Mucosa of gallbladder (tissue), 1 donor: ENCODE measurements at regions not wholly inside any gene's neighbourhood (a gene's known extent, or its start where the extent isn't known, plus 50 kb on each side); places are given as distances from the start of the nearest gene placed in this dataset.

ENCODE experiments used
- DNase-seq: peaks from one replicate; pipeline ENCODE4 v3.0.0-alpha.2; 2020; ENCODE audit warnings: low spot score
- donor health status: DM: no; HTN: no; CAD: no.

DNA sequence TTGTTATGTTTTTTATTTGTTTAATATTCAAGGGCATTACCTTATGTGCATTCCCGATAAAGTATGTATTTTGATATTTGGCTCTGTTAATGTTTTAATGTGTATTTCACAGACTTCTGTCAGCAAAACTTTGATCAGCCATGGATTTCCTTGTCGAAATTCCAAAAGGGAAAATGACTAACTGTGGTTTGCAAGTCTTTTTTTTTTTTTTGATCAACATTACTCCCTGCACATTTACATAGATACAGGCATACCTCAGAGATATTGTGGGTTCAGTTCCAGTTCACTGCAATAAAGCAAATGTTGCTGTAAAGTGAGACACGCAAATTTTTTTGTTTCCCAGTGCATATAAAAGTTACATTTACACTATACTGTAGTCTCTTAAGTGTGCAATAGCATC, 351.9 kb downstream of the CXCL12 start:
- no peak for DNase-seq

GRCh38 chr10:44032216-44032615, 352.7 kb downstream of the CXCL12 start:
- no peak for DNase-seq

GRCh38 chr10:44030738-44031137, 354.2 kb downstream of the CXCL12 start:
- DNase-seq: no peak

DNA sequence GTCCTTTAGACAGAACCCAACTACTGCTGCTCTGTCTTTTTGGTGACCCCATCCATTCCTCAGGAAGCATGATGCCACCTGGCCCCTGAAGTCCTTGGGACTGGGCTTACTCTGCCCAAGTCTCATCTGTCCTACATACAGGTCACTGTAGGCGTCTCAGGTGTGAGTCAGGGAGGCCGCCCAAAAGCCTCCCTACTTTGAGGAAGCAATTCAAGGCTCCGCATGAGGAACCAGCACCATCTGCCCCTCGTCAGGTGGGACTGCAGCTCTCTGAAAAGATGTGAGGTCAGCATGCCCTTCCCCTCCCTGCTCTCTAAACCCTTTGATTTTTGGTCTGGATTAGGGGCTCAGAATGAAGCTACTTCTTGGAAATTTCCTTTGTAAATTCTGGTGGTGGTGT, 354.8 kb downstream of the CXCL12 start:
- DNase-seq: no peak

DNA sequence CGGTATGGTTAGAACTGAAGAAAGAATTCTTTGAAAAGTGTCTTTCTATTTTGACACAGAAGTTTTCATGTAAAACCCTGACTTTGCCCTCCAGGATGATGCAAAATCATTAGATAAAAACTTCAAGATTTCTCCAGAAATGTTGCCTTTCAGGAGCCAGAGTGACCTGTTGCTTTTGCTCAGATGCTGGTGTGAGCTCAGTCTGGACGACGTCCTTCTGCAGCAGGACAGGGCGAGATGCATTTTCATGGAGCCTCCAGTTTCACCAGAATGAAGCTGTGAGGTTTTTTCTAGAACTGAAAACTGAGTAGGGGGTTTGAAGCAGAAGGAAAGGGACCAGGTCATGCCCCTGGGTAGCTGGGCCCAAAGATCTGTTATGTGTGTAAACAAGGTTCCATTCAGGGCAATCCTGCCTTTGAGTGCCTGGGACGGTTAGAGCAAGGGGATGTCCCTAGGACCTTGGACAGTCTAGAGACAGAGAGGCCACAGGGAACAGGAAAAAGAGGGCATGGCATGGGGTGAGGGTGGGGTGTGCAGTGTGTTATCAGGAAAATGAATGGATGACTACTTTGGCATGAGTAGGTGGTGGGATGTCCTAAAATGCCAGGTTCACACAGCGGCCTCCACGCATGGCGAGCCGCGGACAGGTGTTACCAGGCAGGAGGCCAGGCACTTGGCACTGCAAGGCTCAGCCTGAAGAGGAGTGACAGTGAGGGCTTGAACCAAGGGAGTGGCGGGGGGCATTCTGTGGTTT, 356.3 kb downstream of the CXCL12 start:
- DNase-seq: no peak

DNA sequence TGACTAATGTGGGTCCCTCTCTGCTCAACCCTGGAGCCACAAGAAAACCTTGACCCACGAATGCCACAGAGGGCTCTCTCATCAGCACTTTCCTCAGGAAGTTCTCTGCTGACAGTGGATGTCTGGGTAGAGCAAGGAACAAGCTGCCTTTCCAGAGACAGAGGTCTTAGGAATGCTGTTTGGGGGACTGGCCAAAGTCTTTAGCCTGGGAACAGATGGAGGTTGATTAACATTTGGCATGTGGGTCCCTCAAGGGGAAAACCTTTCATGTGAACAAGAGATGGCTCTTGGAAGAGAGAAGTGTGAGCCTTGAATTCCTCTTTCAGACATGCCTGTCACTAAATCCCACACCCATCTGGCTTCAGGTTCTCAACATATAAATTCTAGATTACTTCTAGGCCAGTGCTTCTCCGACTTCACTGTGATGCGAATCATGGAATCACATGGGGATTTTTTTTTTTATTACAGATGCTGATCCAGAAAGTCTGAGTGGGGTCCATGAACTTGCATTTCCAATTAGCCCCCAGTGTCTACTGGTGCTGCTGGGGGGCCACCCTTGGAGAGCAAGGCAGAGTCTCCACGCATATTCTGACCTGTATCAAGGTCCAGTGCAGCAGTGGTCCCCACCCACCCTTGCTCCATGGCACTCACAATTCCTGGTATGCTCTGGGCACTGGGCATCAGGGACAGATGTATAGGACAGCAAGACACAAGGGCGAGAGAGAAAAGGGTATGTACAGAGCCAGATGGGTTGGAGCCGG, 360.4 kb downstream of the CXCL12 start:
- DNase-seq: no peak

DNA sequence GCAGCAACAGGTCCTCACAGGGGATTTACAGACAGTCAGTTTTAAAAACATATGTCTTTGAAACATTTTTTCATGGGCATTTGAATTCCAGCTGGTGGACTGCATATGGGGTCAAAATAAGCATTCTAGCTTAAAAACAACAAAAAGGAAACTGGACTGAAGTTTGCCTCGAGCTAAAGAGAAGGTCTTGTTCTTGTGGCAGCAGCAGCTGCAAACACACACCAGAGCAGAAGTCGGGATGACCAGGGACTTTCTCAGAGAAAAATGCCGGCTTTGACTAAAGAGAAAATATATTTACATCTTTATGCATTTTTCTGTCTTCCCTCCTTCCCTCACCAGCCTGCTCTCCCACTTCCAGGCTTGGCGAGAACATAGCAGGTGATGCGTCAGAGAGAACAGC, 361.4 kb downstream of the CXCL12 start:
- DNase-seq: no peak

DNA sequence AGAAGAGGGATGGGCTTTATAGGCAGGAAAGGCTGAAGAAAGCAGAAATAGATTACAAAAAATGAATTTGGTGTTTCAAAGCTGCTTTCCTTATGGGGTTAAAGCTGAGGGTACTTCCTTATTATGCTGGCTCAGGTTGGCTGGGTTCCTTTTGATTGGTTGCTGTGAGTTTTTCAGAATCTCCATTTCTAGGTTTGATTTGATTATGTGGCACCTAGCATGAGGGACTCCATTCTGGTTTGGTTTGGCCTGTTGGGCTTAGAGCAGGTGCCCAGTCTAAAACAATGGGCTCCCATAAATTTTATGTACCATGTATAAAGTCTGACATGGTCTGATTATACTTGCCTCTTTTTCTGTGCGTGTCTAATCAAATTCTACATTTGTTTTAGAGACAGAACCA, 362.7 kb downstream of the CXCL12 start:
- DNase-seq: no peak

DNA sequence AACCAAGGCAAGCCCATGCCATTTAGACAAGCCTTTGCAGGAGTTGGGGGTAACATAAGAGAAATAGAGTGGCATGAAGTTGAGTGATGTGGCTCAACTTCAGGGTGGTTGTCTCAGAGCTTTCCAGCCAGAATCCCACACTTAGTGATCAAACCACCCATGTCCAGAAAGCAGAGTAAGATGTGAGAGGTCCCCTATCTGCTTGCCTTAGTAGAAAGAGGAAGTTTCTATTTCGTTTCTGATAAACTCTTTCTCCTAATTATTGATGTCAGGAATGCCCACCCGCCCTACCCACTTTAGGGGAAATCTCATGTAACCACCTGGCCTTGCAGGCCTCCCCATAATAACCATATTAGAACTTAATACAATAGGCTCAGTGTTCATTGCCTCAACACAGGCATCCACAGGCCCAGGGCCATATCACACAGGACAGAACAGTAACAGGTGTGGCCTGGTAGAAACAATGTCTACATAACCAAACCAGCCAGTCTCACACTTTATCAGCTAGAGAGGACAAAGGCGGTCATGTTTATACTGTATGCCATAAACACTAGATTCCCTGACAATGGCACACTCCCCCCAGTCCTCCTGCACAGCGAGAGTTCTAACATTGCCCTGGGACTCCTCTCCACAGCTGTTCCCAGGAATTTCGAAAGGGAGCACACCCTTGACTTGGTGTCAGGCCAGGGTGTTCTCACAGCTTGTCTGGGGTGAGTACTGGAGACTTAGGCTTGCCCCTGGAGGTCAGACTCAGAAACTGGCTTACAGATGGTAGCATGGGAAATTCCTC, 364.4 kb downstream of the CXCL12 start:
- no peak for DNase-seq

GRCh38 chr10:44017483-44018145, 367.3 kb downstream of the CXCL12 start:
- DNase-seq: no peak

GRCh38 chr10:44016589-44017482, 368.1 kb downstream of the CXCL12 start:
- DNase-seq: no peak

DNA sequence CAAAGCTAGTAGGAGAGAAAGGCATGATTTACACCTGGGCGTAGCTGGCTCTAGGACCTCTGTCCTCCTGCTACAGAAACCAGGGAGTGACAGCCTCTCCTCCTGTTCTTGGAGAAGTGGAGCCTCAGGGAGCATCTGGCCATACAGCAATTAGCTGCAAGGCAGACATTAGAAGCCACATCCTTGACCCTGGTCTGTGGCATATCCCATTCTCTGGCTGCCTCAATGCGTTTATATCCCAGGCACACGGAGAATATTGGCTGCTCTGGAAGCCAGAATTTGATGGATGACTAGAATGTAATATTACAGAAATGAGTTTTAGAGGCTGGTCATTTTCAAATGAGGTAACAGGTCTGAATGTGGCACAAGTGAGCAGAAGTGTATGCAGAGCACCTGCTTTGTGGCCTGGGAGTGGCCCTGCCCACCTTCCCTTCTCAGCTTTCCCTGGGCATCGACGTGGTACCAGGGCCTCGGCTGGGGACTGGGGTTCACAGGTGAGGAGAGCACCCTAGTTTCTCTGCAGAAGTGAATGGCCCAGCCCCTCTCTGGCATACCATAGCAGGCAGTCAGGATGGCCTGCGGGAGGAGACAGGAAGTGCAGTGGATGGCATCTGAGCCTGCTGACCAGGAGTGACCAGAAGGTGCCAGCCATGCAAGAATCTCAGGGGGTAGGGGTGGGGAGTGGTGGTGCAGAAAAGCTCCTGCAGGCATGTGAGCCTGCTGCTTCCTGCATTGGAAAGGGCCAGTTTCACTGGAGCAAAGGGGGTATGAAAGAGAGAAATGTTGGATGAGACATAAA, 367.2 kb upstream of the ZNF32 start:
- DNase-seq: no peak

- no peak for DNase-seq
Observed at GRCh38 chr10:44014644-44015250, 366.1 kb upstream of the ZNF32 start.

- no peak for DNase-seq
Observed at GRCh38 chr10:44013981-44014380, 365.3 kb upstream of the ZNF32 start.

DNA sequence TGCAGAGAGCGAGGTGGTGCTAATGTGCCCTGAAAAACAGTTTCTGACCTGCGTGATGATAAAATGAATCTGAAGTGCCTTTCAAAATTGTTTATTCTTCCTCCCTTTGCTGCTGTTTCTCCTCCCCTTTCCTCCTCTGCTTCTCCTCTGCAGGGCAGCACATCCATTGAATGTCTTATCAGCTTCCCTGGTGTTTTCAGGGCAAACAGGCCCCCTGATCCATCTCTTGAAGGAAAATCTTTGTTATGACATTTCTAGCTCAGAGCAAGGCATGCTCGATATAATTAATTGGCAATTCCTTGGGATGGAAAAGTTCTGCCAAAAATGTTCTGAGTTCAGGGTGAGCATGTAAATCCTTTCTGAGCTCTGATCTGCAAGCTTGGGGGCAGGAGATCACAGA, 364.2 kb upstream of the ZNF32 start:
- DNase-seq: no peak

GRCh38 chr10:44011603-44011981, 362.9 kb upstream of the ZNF32 start:
- no peak for DNase-seq

GRCh38 chr10:44010873-44011602, 362.4 kb upstream of the ZNF32 start:
- no peak for DNase-seq

DNA sequence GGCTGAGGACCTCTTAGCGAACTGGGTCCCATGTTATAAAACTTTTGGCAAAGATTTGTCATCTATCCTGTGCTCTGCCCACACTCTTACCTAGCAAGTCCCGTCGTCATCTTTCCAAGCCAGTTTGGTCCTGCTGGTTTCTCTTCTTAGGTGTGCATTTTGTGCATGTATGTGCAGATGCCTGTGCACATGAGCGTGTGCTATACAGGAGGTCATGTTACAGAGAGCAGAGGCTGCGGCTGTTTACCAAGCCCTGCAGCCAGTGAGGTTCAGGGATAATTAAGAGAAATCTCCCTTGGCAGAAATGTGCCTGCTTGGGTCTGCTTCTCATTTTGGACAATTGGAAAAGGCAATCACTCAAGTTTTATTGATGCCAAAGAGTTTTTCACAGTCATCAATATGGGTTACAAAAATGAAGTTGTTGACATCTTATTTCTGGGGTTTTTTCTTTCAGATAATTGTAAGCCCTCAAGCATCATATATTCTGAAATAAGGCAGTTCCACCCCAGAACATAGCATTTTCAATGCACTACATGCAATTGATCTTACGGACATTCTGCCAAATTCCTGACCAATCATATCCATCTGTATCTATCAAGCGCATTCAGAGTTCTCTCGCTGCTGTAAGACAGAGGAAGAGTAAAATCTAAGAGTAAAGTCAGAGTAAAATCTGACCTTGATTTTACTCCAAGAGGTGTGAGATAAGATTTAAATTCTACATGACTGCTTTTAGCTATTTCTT, 361.4 kb upstream of the ZNF32 start:
- no peak for DNase-seq
